HepG2 (cell line): ENCODE measurements at regions not wholly inside any gene's neighbourhood (a gene's known extent, or its start where the extent isn't known, plus 50 kb on each side); places are given as distances from the start of the nearest gene placed in this dataset.

Experiments used
- ZFP37 ChIP-seq: sonication (generic); formaldehyde crosslinking; IDR thresholded peaks from 2 replicates; pipeline ENCODE4 v1.4.0; 2020; ENCODE audit warnings: missing genetic modification reagents, borderline replicate concordance
- TF ChIP-seq, protein P1 (sequence below): sonication (generic); formaldehyde crosslinking; IDR thresholded peaks from 2 replicates; pipeline ENCODE4 v1.4.0; 2020; ENCODE audit warnings: low read depth, missing genetic modification reagents
- TF ChIP-seq, protein P2 (sequence below): sonication (generic); formaldehyde crosslinking; IDR thresholded peaks from 2 replicates; pipeline ENCODE4 v1.9.0; 2021; ENCODE audit warnings: missing genetic modification reagents, borderline replicate concordance
- TF ChIP-seq, protein P3 (sequence below): sonication (generic); formaldehyde crosslinking; IDR thresholded peaks from 2 replicates; pipeline ENCODE4 v1.5.0; 2020; ENCODE audit warnings: mild to moderate bottlenecking, missing genetic modification reagents, moderate library complexity

DNA sequence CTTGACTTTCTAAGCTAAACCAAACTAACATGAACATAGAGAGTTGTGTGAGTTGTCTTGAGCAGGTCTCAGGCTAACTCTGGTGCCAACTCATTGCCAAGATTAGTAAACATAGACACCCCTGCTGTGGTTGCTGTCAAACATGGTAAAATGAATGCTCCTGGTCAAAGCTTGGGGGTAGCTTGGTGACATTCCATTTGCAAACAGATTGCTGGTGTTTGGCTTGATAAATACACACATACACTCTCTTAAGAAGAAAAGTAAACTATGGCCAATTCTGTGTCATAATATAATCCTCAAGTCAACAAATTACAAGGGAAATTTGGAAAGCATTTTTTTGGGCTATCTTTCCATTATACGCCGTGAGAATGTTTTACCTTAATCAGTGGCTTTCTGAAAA is 386.4 kb upstream of the PDE3A start:
- TF ChIP-seq, protein P1, sequence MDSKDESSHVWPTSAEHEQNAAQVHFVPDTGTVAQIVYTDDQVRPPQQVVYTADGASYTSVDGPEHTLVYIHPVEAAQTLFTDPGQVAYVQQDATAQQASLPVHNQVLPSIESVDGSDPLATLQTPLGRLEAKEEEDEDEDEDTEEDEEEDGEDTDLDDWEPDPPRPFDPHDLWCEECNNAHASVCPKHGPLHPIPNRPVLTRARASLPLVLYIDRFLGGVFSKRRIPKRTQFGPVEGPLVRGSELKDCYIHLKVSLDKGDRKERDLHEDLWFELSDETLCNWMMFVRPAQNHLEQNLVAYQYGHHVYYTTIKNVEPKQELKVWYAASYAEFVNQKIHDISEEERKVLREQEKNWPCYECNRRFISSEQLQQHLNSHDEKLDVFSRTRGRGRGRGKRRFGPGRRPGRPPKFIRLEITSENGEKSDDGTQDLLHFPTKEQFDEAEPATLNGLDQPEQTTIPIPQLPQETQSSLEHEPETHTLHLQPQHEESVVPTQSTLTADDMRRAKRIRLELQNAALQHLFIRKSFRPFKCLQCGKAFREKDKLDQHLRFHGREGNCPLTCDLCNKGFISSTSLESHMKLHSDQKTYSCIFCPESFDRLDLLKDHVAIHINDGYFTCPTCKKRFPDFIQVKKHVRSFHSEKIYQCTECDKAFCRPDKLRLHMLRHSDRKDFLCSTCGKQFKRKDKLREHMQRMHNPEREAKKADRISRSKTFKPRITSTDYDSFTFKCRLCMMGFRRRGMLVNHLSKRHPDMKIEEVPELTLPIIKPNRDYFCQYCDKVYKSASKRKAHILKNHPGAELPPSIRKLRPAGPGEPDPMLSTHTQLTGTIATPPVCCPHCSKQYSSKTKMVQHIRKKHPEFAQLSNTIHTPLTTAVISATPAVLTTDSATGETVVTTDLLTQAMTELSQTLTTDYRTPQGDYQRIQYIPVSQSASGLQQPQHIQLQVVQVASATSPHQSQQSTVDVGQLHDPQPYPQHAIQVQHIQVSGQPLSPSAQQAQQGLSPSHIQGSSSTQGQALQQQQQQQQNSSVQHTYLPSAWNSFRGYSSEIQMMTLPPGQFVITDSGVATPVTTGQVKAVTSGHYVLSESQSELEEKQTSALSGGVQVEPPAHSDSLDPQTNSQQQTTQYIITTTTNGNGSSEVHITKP (CRISPR knock-in tag): no peak
- TF ChIP-seq, protein P2, sequence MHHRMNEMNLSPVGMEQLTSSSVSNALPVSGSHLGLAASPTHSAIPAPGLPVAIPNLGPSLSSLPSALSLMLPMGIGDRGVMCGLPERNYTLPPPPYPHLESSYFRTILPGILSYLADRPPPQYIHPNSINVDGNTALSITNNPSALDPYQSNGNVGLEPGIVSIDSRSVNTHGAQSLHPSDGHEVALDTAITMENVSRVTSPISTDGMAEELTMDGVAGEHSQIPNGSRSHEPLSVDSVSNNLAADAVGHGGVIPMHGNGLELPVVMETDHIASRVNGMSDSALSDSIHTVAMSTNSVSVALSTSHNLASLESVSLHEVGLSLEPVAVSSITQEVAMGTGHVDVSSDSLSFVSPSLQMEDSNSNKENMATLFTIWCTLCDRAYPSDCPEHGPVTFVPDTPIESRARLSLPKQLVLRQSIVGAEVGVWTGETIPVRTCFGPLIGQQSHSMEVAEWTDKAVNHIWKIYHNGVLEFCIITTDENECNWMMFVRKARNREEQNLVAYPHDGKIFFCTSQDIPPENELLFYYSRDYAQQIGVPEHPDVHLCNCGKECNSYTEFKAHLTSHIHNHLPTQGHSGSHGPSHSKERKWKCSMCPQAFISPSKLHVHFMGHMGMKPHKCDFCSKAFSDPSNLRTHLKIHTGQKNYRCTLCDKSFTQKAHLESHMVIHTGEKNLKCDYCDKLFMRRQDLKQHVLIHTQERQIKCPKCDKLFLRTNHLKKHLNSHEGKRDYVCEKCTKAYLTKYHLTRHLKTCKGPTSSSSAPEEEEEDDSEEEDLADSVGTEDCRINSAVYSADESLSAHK (CRISPR knock-in tag): no peak
- TF ChIP-seq ZFP37 (CRISPR knock-in tag): no peak
- TF ChIP-seq, protein P3, sequence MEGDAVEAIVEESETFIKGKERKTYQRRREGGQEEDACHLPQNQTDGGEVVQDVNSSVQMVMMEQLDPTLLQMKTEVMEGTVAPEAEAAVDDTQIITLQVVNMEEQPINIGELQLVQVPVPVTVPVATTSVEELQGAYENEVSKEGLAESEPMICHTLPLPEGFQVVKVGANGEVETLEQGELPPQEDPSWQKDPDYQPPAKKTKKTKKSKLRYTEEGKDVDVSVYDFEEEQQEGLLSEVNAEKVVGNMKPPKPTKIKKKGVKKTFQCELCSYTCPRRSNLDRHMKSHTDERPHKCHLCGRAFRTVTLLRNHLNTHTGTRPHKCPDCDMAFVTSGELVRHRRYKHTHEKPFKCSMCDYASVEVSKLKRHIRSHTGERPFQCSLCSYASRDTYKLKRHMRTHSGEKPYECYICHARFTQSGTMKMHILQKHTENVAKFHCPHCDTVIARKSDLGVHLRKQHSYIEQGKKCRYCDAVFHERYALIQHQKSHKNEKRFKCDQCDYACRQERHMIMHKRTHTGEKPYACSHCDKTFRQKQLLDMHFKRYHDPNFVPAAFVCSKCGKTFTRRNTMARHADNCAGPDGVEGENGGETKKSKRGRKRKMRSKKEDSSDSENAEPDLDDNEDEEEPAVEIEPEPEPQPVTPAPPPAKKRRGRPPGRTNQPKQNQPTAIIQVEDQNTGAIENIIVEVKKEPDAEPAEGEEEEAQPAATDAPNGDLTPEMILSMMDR (CRISPR knock-in tag): no peak
